ENCODE measurements at regions not wholly inside any gene's neighbourhood (a gene's known extent, or its start where the extent isn't known, plus 50 kb on each side); places are given as distances from the start of the nearest gene placed in this dataset.
A peak's percentile ranks its signal among the peaks of the same experiment; 100 is the strongest.

DNA sequence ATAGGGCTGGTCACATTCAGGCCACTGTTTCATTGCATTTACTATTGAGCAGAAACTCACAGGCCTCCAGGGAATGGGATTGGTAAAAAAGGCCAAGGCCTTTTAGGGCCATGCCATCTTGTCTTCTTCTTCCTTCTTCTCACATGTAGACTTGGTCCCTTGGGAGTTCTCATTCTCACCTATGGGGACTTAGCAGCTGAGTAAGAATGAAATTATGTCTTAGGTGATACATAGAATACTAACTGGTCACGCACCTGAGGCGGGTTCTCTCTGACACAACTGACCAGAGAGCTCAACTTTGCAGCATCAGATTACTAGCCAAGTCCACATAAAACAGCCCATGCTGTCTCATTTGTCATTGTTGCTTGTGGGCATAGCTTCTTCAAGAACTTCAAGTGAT lies 641.8 kb downstream of the EFNA5 start:
- TF ChIP-seq, protein P1, sequence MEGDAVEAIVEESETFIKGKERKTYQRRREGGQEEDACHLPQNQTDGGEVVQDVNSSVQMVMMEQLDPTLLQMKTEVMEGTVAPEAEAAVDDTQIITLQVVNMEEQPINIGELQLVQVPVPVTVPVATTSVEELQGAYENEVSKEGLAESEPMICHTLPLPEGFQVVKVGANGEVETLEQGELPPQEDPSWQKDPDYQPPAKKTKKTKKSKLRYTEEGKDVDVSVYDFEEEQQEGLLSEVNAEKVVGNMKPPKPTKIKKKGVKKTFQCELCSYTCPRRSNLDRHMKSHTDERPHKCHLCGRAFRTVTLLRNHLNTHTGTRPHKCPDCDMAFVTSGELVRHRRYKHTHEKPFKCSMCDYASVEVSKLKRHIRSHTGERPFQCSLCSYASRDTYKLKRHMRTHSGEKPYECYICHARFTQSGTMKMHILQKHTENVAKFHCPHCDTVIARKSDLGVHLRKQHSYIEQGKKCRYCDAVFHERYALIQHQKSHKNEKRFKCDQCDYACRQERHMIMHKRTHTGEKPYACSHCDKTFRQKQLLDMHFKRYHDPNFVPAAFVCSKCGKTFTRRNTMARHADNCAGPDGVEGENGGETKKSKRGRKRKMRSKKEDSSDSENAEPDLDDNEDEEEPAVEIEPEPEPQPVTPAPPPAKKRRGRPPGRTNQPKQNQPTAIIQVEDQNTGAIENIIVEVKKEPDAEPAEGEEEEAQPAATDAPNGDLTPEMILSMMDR (IDR thresholded peaks at IDR 0.05; ENCODE audit: insufficient read depth, low read length, severe bottlenecking) = no peak
- no peak for FAIRE-seq
- H3K36me3 ChIP-seq (ENCODE audit: control insufficient read depth, insufficient read depth, low read length) = no peaks in the 10 kb centered on the region
- DNase-seq (ENCODE audit: low read depth) = no peak
- no peaks in the 10 kb centered on the region for H3K27me3 ChIP-seq (ENCODE audit: control insufficient read depth, insufficient read depth, low read length)
- no peak overlapping the region for H3K4me3 ChIP-seq (ENCODE audit: low read depth, low read length)

DNA sequence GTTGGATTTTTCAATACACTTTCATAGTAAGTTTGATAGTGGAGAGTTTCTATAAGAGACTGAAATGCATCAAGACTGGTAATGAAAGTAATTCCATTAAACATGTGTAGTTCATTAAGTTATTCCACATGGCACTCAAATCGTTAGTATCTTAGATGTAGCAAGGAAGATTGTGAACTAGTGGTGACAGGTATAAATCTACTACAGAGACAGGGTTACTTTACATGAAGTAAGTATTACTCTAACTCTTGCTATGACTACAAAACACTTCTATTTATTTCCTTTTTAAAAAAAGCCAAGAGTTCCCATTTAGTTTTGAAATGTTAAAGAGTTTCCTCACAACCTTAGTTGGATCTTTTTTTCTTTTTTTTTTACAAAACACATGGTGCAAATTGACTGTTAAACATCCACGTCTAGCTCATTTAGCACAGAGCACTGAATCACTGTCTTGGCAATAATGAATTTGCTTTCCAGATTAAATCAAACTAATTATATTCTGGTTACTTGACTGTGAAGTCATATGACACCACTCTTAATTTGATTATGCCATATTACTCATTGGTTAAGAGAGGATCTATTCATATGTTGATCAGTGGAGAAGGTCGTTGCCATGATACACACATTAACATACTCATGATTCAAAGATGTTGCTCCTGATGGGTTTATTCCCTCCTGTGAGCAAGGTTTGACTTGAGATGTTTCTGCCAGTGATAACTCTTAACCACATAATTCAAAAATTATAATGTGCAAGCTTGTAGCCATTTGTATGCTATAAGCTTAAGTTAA lies 644.8 kb downstream of the EFNA5 start:
- TF ChIP-seq, protein P1 (IDR thresholded peaks at IDR 0.05; ENCODE audit: insufficient read depth, low read length, severe bottlenecking) = no peak
- no peak overlapping the region for H3K4me3 ChIP-seq (ENCODE audit: low read depth, low read length)
- no peak for FAIRE-seq
- H3K36me3 ChIP-seq (ENCODE audit: control insufficient read depth, insufficient read depth, low read length) = no peaks in the 10 kb centered on the region
- DNase-seq (ENCODE audit: low read depth) = peak; percentile 40
- H3K27me3 ChIP-seq (ENCODE audit: control insufficient read depth, insufficient read depth, low read length) = no peaks in the 10 kb centered on the region

DNA sequence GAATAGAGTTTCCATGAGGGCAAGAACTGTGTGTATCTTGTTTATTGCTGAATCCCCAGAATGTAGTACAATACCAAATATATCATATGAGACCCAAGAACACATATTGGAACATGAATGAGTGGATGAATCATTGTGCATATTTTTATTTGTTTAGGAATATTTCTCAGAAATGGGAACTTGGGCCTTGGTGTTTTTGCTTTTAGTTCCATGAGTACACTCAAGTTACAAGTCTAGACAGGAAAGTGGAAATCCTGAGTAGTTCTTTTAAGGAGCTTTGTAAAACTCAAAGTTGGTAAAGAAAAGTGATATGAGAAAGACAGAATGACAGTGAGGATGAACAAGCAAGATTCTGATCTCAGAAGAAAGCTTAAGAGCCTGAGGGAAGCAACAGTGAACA lies 647.0 kb downstream of the EFNA5 start:
- TF ChIP-seq, protein P1 (IDR thresholded peaks at IDR 0.05; ENCODE audit: insufficient read depth, low read length, severe bottlenecking) = no peak
- FAIRE-seq (no peak), DNase-seq (ENCODE audit: low read depth) (peak; percentile 90)
- Histone ChIP-seq H3K36me3 (ENCODE audit: control insufficient read depth, insufficient read depth, low read length) (no peaks in the 10 kb centered on the region), H3K4me3 (ENCODE audit: low read depth, low read length) (no peak overlapping the region), H3K27me3 (ENCODE audit: control insufficient read depth, insufficient read depth, low read length) (no peaks in the 10 kb centered on the region)

DNA sequence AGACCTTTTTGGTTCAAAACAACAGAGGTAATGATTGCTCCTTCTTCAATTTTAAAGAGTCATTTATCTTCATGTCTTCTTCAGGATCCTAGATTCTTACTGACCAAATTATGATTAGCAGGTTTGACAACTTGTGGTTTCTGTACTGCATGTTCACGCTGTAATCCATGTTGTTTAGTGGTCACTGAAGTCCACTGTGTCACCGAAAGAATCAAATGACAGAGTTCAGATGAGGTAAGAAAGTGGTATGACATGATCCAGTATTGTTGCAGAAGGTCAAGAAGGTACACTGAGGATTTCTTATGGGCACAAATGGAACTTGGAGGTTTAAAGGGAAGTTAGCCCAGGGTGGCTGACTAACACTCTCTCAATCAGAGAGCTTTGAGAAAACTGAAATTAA lies 649.2 kb downstream of the EFNA5 start:
- Histone ChIP-seq H3K27me3 (ENCODE audit: control insufficient read depth, insufficient read depth, low read length) (no peaks in the 10 kb centered on the region), H3K4me3 (ENCODE audit: low read depth, low read length) (no peak overlapping the region), H3K36me3 (ENCODE audit: control insufficient read depth, insufficient read depth, low read length) (no peaks in the 10 kb centered on the region)
- DNase-seq (ENCODE audit: low read depth) (no peak), FAIRE-seq (no peak)
- TF ChIP-seq, protein P1 (IDR thresholded peaks at IDR 0.05; ENCODE audit: insufficient read depth, low read length, severe bottlenecking) = no peak

DNA sequence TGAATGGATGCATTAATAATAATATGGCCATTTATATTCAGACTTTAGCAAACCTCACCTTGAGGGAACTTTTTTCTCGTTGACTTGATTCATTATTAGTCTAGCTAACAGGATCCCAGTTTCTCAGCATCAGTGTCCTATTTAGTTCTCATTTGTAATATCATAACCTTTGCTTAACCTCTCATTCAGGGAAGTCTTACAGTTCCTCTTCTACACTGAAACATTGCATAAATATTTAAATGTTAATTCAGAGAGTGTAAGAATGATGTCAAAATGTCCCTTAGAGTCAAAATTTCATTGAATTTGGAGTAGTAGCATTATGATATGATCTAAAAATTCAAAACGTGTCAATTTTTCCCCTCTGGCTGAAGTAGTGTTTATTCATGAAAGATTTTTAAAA lies 650.1 kb downstream of the EFNA5 start:
- DNase-seq (ENCODE audit: low read depth) (no peak), FAIRE-seq (no peak)
- TF ChIP-seq, protein P1 (IDR thresholded peaks at IDR 0.05; ENCODE audit: insufficient read depth, low read length, severe bottlenecking) = no peak
- Histone ChIP-seq H3K27me3 (ENCODE audit: control insufficient read depth, insufficient read depth, low read length) (no peaks in the 10 kb centered on the region), H3K36me3 (ENCODE audit: control insufficient read depth, insufficient read depth, low read length) (no peaks in the 10 kb centered on the region), H3K4me3 (ENCODE audit: low read depth, low read length) (no peak overlapping the region)

DNA sequence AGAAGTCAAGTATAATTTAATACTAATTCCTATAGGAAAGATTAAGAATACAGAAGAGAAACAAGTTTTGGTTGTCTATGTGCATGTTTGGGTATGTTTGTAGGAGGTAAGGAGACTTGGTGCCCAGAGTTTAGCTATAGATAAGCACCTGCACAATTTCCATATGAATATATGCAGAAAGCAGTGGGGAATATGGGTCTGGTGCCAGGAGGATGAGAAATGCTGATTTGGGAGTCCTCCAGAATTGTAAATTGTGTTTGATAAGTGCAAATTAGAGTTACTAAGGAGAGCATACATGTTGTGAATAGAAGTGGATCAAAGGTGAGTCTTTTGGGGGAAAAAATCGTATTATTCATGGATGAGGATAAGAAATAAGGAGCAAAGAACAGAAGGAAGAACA lies 653.1 kb downstream of the EFNA5 start:
- DNase-seq (ENCODE audit: low read depth) (no peak), FAIRE-seq (no peak)
- TF ChIP-seq, protein P1 (IDR thresholded peaks at IDR 0.05; ENCODE audit: insufficient read depth, low read length, severe bottlenecking) = no peak
- Histone ChIP-seq H3K27me3 (ENCODE audit: control insufficient read depth, insufficient read depth, low read length) (no peaks in the 10 kb centered on the region), H3K4me3 (ENCODE audit: low read depth, low read length) (no peak overlapping the region), H3K36me3 (ENCODE audit: control insufficient read depth, insufficient read depth, low read length) (no peaks in the 10 kb centered on the region)
